HS-27A (cell line): ENCODE measurements at regions not wholly inside any gene's neighbourhood (a gene's known extent, or its start where the extent isn't known, plus 50 kb on each side); places are given as distances from the start of the nearest gene placed in this dataset.
"Not testable (repeated sequence)": the region's sequence is repeated elsewhere in the genome, so short reads cannot be mapped to it uniquely, and the experiment has no call there.

ENCODE experiments used
- DNase-seq: peaks from one replicate; pipeline ENCODE4 v3.0.0-alpha.2; 2012; ENCODE audit warnings: low read depth, missing footprints

DNA sequence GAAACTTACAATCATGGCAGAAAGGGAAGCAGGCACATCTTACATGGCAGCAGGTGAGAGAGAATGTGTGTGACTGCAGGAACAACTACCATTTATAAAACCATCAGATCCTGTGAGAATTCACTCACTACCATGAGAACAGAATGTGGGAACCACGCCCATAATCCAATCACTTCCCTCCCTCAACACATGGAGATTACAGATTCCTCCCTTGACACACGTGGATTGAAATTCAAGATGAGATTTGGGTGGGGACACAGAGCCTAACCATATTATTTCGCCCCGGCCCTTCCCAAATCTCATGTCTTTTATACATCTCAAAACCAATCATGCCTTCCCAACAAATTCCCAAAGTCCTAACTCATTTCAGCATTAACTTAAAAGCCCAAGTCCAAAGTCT lies 203.6 kb downstream of the C12orf75 start:
- DNase-seq, result no peak

DNA sequence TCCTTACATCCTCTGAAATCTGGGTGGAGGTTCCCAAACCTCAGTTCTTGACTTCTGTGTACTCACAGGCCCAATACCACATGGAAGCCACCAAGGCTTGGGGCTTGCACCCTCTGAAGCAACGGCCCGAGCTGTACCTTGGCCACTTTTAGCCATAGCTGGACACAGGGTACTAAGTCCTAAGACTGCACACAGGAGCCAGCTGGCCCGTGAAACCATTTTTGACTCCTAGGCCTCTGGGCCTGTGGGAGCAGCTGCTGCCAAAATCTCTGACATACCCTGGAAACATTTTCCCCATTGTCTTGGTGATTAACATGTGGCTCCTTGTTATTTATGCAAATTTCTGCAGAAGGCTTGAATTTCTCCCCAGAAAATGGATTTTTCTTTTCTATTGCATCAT lies 204.5 kb downstream of the C12orf75 start:
- not testable (repeated sequence) for DNase-seq

DNA sequence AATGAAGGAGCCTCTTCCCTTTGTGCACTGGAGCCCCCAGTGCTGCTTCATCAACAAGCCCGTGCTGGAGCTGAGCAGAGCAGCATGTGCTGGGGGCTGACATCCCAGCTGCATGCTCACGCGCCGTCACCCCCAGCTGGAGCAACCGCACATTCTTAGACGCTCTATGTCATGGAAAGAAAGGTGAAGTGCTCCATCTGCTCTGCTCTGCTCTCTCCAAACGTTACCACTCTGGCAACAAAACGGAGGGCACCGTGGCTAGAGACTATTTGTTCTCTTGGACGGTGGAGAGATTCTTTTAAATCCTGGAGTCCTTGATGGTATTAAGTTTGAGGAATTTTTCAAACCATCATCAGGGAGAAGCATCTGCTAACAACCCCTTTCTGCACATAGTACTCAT lies 208.4 kb downstream of the C12orf75 start:
- DNase-seq, result no peak

- no peak for DNase-seq
Observed at GRCh38 chr12:105539735-105540134, 209.2 kb downstream of the C12orf75 start.

GRCh38 chr12:105547786-105548185 lies 217.3 kb downstream of the C12orf75 start:
- DNase-seq, result no peak

GRCh38 chr12:105548626-105549025 lies 218.1 kb downstream of the C12orf75 start:
- no peak for DNase-seq

- no peak for DNase-seq
Observed at GRCh38 chr12:105552056-105552455, 221.6 kb downstream of the C12orf75 start.

- no peak for DNase-seq
Observed at GRCh38 chr12:105554223-105554678, 223.8 kb downstream of the C12orf75 start.

DNA sequence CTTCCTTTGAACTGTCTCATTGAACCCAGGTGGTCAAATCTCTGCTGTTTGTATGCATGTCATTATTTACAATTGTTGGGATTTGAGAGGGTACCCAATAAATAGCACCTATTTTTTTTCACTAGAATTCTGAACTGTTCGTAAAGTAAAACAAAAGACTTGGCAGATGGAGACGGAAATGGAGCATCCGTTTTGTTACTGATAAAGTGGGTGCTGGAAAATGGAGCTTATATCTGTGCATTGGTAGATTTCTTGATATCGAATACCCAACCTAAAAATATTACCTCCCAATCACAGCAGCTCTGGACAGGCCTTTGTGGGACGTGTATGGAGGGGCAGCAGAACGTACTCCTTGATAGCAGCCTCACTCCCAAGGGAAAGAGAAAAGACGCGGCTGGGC lies 224.4 kb downstream of the C12orf75 start:
- no peak for DNase-seq

DNA sequence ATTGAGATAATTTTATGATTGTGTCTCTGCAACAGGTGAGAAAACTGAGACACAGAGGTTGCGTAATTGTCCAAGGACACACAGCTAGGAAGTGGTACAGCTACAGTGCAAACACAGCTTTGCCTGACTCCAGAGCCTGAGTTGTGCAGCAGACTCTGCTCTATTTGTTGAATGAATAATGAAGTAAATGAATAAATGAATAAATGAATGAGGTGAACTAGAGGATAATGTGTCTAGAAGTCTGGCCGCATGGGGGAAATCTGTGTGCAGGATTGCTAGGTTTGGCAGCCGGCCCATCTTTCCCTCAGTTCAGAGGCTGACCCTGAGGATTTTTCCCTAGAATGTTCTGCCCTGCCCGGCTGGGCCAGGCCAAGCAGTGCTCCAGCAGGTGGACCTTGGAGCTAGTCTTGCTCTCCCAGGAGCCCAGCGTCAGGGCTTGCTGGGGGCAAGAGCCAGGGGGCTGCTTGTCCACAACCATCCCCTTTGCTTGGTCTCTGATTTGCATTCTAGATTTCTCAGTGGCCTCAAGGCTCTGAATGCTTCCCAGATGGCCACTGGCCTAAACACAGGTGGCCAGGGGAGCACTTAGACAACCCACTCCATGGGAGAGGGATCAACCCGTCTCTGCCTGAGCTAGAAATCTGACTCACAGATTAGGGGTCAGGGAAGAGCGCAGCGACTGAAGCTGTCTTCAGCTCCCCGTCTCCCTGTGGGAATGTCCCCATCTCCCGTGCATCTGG lies 225.2 kb downstream of the C12orf75 start:
- DNase-seq, result no peak

DNA sequence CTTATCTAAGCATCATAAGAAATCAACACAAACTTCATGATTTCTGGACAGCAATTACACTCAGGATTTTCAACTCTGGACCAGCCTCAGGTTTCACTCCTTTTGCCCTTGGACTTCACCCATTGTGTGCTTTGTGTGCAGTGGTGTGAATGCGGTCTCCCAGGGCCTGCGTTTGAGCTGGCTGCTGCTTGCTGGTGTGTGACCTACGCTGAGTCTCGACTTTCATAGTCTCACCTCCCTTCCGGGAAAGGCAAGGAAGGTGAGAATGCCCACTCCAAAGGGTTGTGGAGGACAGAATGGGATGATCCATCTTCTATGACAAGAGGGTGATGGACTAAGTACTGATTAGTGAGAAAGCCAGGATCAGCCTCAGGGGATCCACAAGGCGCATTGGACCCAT lies 228.8 kb downstream of the C12orf75 start:
- no peak for DNase-seq

- DNase-seq, result no peak
Observed at GRCh38 chr12:105561546-105562198, 231.2 kb downstream of the C12orf75 start.

DNA sequence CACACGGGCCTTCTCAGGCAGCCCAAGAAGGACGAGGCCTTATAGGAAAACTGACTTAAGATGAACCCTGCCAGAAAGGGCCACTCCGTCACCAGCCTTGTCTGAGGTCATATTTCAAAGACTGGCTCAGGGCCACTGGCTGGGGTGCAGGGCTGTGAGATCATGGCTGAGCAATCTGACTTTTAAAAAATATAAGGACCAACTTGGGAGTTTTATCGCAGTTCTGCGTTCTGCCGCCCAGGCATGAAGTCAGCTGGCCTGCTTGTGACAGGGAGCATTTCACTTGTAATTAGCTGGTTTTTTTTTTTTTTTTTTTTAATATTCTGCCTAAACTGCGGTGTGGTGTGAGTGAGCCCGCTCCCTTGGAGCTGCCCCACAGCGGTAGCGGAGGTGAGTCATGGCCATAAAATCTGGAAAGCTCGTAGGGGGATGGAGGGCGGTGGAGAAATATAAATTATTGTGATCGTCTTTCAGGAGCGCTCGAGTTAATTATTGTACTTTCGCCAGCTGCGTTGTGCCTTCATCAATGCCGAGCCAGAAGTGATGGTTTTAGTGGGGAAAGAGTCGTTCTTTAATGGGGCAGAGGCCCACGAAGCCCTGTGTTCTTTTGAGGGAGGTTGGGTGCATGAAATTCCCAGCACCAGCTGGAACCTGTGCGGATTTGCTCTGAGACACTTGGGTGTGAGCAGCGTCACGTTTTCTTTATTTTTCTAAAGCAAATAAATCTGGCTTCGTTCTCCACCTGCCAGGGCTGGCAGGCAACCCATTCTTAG lies 231.9 kb downstream of the C12orf75 start:
- DNase-seq, result peak; percentile 51

GRCh38 chr12:105567061-105567460 lies 236.6 kb downstream of the C12orf75 start:
- DNase-seq, result no peak

DNA sequence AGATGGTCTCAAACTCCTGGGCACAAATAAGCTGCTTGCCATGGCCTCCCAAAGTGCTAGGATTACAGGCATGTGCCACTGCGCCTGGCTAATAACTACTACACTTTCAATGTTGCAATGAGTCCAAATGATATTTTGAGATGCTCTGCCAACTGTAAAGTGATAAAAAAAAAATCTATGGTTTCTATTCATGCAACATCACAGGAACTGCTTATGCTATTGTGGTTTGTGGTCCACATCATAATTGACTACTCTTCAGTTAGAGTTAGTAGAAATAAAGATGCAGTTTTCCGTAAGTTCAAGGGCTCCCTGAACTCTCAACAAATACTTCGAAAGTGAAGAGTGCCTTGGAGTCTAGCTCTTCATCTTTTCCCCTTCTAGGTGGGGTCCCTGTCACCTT lies 239.4 kb downstream of the C12orf75 start:
- DNase-seq, result no peak

- no peak for DNase-seq
Observed at GRCh38 chr12:105570944-105571343, 240.5 kb downstream of the C12orf75 start.

DNA sequence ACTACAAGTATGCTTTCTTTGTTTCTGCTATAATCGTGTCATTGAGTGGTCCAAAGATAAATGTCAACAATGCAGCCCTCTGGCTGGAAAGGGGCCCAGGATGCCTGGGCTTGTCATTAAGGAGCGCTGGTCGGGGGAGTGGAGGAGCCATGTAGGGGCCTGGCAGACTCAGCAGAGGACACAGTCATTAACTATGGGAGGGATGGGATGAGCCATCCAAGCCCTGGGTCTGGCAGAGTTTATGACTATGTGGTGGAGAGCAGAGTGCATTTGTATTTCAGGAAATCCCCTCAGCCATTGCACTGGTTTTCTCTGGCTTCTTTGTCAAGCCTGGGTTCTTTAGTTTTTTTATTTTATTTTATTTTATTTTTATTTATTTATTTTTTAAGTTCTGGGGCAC lies 243.1 kb downstream of the C12orf75 start:
- no peak for DNase-seq

DNA sequence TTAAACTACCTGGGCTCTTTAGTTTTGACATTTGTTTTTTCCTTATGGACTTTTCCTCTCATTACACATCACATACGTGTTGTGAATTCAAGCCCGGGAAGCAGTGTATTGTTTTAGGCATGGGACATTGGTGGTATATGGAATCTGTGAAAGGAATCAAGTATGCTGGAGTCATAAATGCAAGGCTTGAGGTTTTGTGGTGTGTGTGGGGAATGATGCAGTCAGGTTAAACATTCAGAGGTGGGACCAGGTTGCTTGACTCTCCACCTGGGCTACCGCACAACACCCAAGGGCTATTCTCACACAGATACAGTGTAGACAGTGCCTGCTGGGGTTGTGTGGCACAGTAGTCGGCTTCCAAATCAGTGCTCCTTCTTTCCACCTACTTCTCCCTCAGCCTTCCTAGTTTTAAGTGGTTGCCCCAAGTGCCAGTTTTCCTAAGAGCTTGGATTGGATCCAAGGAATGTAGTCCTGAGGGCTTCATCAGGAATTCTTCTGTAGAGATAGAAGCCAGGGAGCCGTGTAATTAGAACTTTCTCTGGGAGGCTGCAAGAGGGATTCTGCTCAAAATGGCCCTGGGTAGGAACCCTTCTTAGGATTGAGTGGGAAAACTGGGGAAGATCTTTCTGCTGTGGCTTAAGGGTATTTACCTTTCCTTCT lies 243.7 kb downstream of the C12orf75 start:
- DNase-seq, result peak; percentile 11

GRCh38 chr12:105575235-105575634 lies 244.7 kb downstream of the C12orf75 start:
- DNase-seq, result no peak

GRCh38 chr12:105576261-105576660 lies 245.8 kb downstream of the C12orf75 start:
- no peak for DNase-seq

DNA sequence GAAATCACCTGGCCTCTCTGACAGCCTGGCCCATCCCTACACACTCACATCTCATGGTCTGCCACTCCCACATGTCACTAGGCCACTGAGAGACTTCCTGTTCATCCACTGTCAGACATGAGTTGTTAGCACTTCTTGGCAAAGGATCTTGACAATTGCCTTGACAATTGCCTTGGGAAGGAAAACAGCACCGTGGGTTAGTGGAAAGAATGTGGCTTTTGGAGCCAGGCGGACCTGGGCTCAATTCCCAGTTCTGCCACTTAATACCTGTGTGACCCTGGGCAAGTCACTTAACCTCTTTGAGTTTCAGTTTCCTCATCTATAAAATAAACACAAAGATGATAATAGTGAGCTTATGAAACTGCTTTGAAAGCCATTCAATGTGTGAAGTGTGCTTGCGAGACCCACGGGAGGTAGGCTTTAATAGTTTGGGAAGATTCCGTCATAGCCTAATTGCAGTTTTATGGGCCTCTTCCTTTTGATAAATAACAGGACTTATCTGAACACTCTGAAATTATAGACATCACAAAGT lies 250.4 kb downstream of the C12orf75 start:
- no peak for DNase-seq

- DNase-seq, result no peak
Observed at GRCh38 chr12:105581420-105581819, 250.9 kb downstream of the C12orf75 start.
